ENCODE measurements at regions not wholly inside any gene's neighbourhood (a gene's known extent, or its start where the extent isn't known, plus 50 kb on each side); places are given as distances from the start of the nearest gene placed in this dataset.

DNA sequence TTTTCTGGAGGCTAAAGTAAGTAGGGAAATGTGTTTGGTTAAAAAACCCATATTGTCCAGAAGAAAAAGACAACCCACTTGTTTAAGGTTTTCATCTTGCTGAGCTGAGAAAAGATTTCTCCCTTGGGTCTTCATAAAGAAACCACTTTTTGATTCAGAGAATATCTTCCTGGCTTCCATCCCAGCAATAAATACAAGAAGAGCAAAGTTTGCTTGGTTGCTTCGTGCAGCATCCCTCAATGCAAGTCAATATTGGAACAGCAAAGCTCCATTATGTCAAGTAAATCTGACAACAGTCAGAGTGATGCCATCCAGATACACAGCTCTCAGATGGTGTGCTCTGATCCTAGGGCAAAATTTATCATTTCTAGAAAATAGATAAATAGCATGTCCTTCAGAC lies 118.9 kb upstream of the PIRT start:
- DNase-seq, result no peak
- 0 to 3% methylated on average over 1 of the region's 1 CpG for WGBS, 2 experiments (ENCODE audit: low coverage in 1 of 2, low lambda C conversion rate in 2 of 2, missing lambda C conversion rate in 2 of 2)
- in situ Hi-C loops (cut with MboI), result no loop called here

DNA sequence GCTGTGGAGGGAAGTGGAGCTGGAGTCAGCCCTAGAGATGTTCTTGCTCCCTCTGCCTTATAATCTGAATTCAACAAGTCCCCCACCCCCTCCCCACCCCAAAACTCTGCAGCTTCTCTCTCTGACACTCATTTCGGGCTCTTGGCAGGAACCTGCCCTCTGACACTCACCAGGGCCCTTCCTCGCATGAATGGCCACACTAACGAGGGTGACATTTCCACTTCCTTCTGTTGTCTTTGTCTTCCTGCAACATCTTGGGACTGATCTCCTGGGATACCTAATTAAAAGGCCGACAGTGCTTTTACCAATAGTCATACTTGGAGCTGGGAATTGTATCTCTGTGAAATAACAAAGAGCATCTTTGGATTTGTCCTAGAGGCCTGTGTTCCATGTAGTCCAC lies 106.9 kb upstream of the PIRT start:
- Histone ChIP-seq H3K9me2 (ENCODE audit: insufficient read depth) (no peaks in the 10 kb centered on the region), H2AFZ (no peak overlapping the region), H3F3A (ENCODE audit: insufficient read depth) (no peaks in the 10 kb centered on the region), H3K36me3 (ENCODE audit: low read depth) (no peaks in the 10 kb centered on the region), H3K27ac (no peak overlapping the region), H3K4me1 (ENCODE audit: insufficient read depth) (no peaks in the 10 kb centered on the region), H3K4me2 (ENCODE audit: unreplicated experiment) (no peak overlapping the region), H3K27me3 (replicated peaks; ENCODE audit: insufficient read depth) (no peaks in the 10 kb centered on the region), H3K9me3 (ENCODE audit: low read depth) (no peaks in the 10 kb centered on the region), H3K79me2 (ENCODE audit: insufficient read depth) (no peaks in the 10 kb centered on the region), H4K20me1 (ENCODE audit: insufficient read depth) (no peaks in the 10 kb centered on the region), H3K4me3 (no peak overlapping the region), H3K9ac (no peak overlapping the region)
- no peak for TF ChIP-seq EZH2 (IDR thresholded peaks at IDR 0.05; ENCODE audit: insufficient read depth, poor library complexity, severe bottlenecking)
- no peak for TF ChIP-seq EZH2phosphoT487 (IDR thresholded peaks at IDR 0.05; ENCODE audit: insufficient read depth, low read depth)
- 9 to 21% methylated on average over 4 of the region's 4 CpGs for WGBS, 2 experiments (ENCODE audit: low coverage in 1 of 2, low lambda C conversion rate in 2 of 2, missing lambda C conversion rate in 2 of 2)
- no peak for DNase-seq
- in situ Hi-C loops (cut with MboI), result no loop called here

More for the DNA sequence above, 118.9 kb upstream of the PIRT start:
- H4K20me1 ChIP-seq (ENCODE audit: insufficient read depth), result no peaks in the 10 kb centered on the region; the same call in 1 of the 2 replicates
- no peaks in the 10 kb centered on the region for H3K79me2 ChIP-seq (ENCODE audit: insufficient read depth)
- H3K27me3 ChIP-seq (replicated peaks; ENCODE audit: insufficient read depth), result no peaks in the 10 kb centered on the region
- no peak for TF ChIP-seq EZH2phosphoT487 (IDR thresholded peaks at IDR 0.05; ENCODE audit: insufficient read depth, low read depth)
- no peak for TF ChIP-seq EZH2 (IDR thresholded peaks at IDR 0.05; ENCODE audit: insufficient read depth, poor library complexity, severe bottlenecking)
- H3K4me1 ChIP-seq (ENCODE audit: insufficient read depth), result no peaks in the 10 kb centered on the region
- H3K4me3 ChIP-seq, result no peak overlapping the region
- H3K4me2 ChIP-seq (ENCODE audit: unreplicated experiment), result no peak overlapping the region
- no peaks in the 10 kb centered on the region for H3K36me3 ChIP-seq (ENCODE audit: low read depth)
- no peak overlapping the region for H3K27ac ChIP-seq
- no peak overlapping the region for H2AFZ ChIP-seq
- no peaks in the 10 kb centered on the region for H3F3A ChIP-seq (ENCODE audit: insufficient read depth)
- no peaks in the 10 kb centered on the region for H3K9me3 ChIP-seq (ENCODE audit: low read depth)
- H3K9me2 ChIP-seq (ENCODE audit: insufficient read depth), result no peaks in the 10 kb centered on the region
- no peak overlapping the region for H3K9ac ChIP-seq

DNA sequence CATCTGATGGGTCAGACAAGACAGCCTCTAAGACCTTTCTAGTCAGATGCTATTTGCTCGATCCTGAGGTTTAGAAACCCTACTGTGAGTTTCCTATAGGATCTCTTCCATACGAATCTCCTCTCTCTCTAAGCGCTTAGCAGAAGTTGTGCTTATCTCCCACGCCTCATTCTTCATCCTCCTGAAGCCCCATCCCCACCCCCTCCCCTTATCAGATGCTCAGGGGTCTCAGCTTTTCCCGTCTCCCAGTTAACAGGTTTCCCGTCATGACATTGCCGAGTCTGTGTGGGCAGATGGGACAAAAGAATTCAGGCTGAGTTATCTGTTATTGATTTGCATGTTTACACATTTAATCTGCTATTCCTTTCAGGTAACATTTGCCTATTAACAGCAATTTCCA lies 99.0 kb upstream of the PIRT start:
- no peaks in the 10 kb centered on the region for H3K79me2 ChIP-seq (ENCODE audit: insufficient read depth)
- H4K20me1 ChIP-seq (ENCODE audit: insufficient read depth), result no peaks in the 10 kb centered on the region
- no peaks in the 10 kb centered on the region for H3F3A ChIP-seq (ENCODE audit: insufficient read depth)
- no peaks in the 10 kb centered on the region for H3K36me3 ChIP-seq (ENCODE audit: low read depth)
- no peaks in the 10 kb centered on the region for H3K9me3 ChIP-seq (ENCODE audit: low read depth)
- no peak overlapping the region for H3K9ac ChIP-seq
- no peak for TF ChIP-seq EZH2 (IDR thresholded peaks at IDR 0.05; ENCODE audit: insufficient read depth, poor library complexity, severe bottlenecking)
- no peak for TF ChIP-seq EZH2phosphoT487 (IDR thresholded peaks at IDR 0.05; ENCODE audit: insufficient read depth, low read depth)
- no peak overlapping the region for H3K4me2 ChIP-seq (ENCODE audit: unreplicated experiment)
- no peak for DNase-seq
- no peak overlapping the region for H3K27ac ChIP-seq
- H3K4me1 ChIP-seq (ENCODE audit: insufficient read depth), result no peaks in the 10 kb centered on the region
- 34 to 38% methylated on average over 7 of the region's 7 CpGs for WGBS, 2 experiments (ENCODE audit: low coverage in 1 of 2, low lambda C conversion rate in 2 of 2, missing lambda C conversion rate in 2 of 2)
- no peaks in the 10 kb centered on the region for H3K9me2 ChIP-seq (ENCODE audit: insufficient read depth)
- H3K27me3 ChIP-seq (replicated peaks; ENCODE audit: insufficient read depth), result no peaks in the 10 kb centered on the region
- H3K4me3 ChIP-seq, result no peak overlapping the region
- no peak overlapping the region for H2AFZ ChIP-seq
- in situ Hi-C loops (cut with MboI), result no loop called here

DNA sequence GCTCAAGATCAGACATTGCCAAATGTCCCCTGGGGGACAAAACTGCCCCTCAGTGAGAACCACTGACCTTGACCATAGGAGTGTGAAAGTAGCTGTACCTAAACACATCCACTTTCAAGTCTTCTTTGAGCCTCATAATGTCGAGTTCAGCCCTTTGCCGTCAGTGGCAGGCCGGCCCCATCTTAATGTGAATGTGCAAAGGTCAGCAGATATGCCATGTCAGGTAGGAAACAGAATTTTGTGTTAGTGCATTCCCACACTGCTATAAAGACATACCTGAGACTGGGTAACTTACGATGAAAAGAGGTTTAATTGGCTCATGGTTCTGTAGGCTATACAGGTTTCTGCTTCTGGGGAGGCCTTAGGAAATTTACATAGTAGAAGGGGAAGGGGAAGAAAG lies 95.1 kb upstream of the PIRT start:
- H3K79me2 ChIP-seq (ENCODE audit: insufficient read depth), result no peaks in the 10 kb centered on the region
- no peaks in the 10 kb centered on the region for H3K36me3 ChIP-seq (ENCODE audit: low read depth)
- no peak overlapping the region for H3K9ac ChIP-seq
- no peak overlapping the region for H3K4me2 ChIP-seq (ENCODE audit: unreplicated experiment)
- H3K9me2 ChIP-seq (ENCODE audit: insufficient read depth), result no peaks in the 10 kb centered on the region
- in situ Hi-C loops (cut with MboI), result no loop called here
- TF ChIP-seq EZH2 (IDR thresholded peaks at IDR 0.05; ENCODE audit: insufficient read depth, poor library complexity, severe bottlenecking), result no peak
- no peak for TF ChIP-seq EZH2phosphoT487 (IDR thresholded peaks at IDR 0.05; ENCODE audit: insufficient read depth, low read depth)
- WGBS, 2 experiments (ENCODE audit: low coverage in 1 of 2, low lambda C conversion rate in 2 of 2, missing lambda C conversion rate in 2 of 2), result 25 to 46% methylated on average over 4 of the region's 4 CpGs
- H4K20me1 ChIP-seq (ENCODE audit: insufficient read depth), result no peaks in the 10 kb centered on the region
- no peak for DNase-seq
- H3K4me1 ChIP-seq (ENCODE audit: insufficient read depth), result no peaks in the 10 kb centered on the region
- no peaks in the 10 kb centered on the region for H3K27me3 ChIP-seq (replicated peaks; ENCODE audit: insufficient read depth)
- H3K9me3 ChIP-seq (ENCODE audit: low read depth), result no peaks in the 10 kb centered on the region
- H3K4me3 ChIP-seq, result no peak overlapping the region
- no peaks in the 10 kb centered on the region for H3F3A ChIP-seq (ENCODE audit: insufficient read depth)
- no peak overlapping the region for H3K27ac ChIP-seq
- H2AFZ ChIP-seq, result no peak overlapping the region

DNA sequence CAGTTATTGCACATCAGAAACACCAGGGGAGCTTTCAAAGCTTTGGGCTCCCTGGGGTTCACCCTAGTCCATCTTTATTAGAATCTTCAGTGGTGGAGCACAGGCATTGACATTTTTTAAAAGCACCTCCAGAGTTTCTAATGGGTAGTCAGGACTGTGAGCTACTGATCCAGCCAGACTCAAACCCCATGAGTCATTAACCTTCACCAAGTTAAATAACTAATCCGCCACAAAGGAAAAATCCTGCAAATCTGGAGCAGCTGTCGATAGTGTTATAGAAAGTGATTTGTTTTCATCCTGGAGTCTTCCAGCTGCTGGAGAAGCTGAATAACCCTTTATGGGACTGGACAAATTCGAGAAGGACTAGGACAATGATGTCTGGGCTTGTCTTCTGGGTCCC lies 93.2 kb upstream of the PIRT start:
- Histone ChIP-seq H2AFZ (no peak overlapping the region), H3K9ac (no peak overlapping the region), H3K27ac (no peak overlapping the region), H3K4me1 (ENCODE audit: insufficient read depth) (no peaks in the 10 kb centered on the region), H3K9me2 (ENCODE audit: insufficient read depth) (no peaks in the 10 kb centered on the region), H3K27me3 (replicated peaks; ENCODE audit: insufficient read depth) (no peaks in the 10 kb centered on the region), H3K79me2 (ENCODE audit: insufficient read depth) (no peaks in the 10 kb centered on the region), H3K9me3 (ENCODE audit: low read depth) (no peaks in the 10 kb centered on the region), H3K4me2 (ENCODE audit: unreplicated experiment) (no peak overlapping the region), H4K20me1 (ENCODE audit: insufficient read depth) (no peaks in the 10 kb centered on the region), H3K4me3 (no peak overlapping the region), H3F3A (ENCODE audit: insufficient read depth) (no peaks in the 10 kb centered on the region), H3K36me3 (ENCODE audit: low read depth) (no peaks in the 10 kb centered on the region)
- 0 to 15% methylated on average over 3 of the region's 3 CpGs for WGBS, 2 experiments (ENCODE audit: low coverage in 1 of 2, low lambda C conversion rate in 2 of 2, missing lambda C conversion rate in 2 of 2)
- in situ Hi-C loops (cut with MboI), result no loop called here
- no peak for DNase-seq
- TF ChIP-seq EZH2phosphoT487 (IDR thresholded peaks at IDR 0.05; ENCODE audit: insufficient read depth, low read depth) (no peak), EZH2 (IDR thresholded peaks at IDR 0.05; ENCODE audit: insufficient read depth, poor library complexity, severe bottlenecking) (no peak)

All from GM23248 (cell line).